HG03575 (cell line): ENCODE measurements at regions not wholly inside any gene's neighbourhood (a gene's known extent, or its start where the extent isn't known, plus 50 kb on each side); places are given as distances from the start of the nearest gene placed in this dataset.
"Not testable (repeated sequence)": the region's sequence is repeated elsewhere in the genome, so short reads cannot be mapped to it uniquely, and the experiment has no call there.

Experiments
- ATAC-seq: cut with Tn5 transposase; IDR thresholded peaks from one replicate; pipeline ENCODE4 v1.9.1; 2021; ENCODE audit not compliant: unreplicated experiment, insufficient number of reproducible peaks, low FRiP score; ENCODE audit errors: extremely low read depth

GRCh38 chr21:23886828-23887724, 1720.2 kb downstream of the MRPL39 start:
- no peak for ATAC-seq

- ATAC-seq = no peak
These were observed 1725.5 kb downstream of the MRPL39 start for GRCh38 chr21:23881783-23882182.

GRCh38 chr21:23876925-23877558, 1730.2 kb downstream of the MRPL39 start:
- ATAC-seq = no peak

- no peak for ATAC-seq
These were observed 1733.0 kb downstream of the MRPL39 start for GRCh38 chr21:23874271-23874670.

GRCh38 chr21:23861911-23862504, 1745.3 kb downstream of the MRPL39 start:
- no peak for ATAC-seq

GRCh38 chr21:23858878-23859277, 1748.4 kb downstream of the MRPL39 start:
- no peak for ATAC-seq

- no peak for ATAC-seq
These were observed 1753.4 kb downstream of the MRPL39 start for GRCh38 chr21:23853796-23854379.

- no peak for ATAC-seq
These were observed 1769.7 kb downstream of the MRPL39 start for GRCh38 chr21:23837564-23837963.

- ATAC-seq = no peak
These were observed 1784.5 kb downstream of the MRPL39 start for GRCh38 chr21:23822760-23823159.

GRCh38 chr21:23817337-23817736, 1789.9 kb downstream of the MRPL39 start:
- ATAC-seq = no peak

GRCh38 chr21:23812485-23812884, 1794.8 kb downstream of the MRPL39 start:
- no peak for ATAC-seq

- ATAC-seq = no peak
These were observed 1795.5 kb downstream of the MRPL39 start for GRCh38 chr21:23811805-23812204.

GRCh38 chr21:23809573-23809972, 1797.7 kb downstream of the MRPL39 start:
- ATAC-seq = no peak

GRCh38 chr21:23806966-23807548, 1800.2 kb downstream of the MRPL39 start:
- not testable (repeated sequence) for ATAC-seq

GRCh38 chr21:23804866-23805265, 1802.4 kb downstream of the MRPL39 start:
- no peak for ATAC-seq

- ATAC-seq = no peak
These were observed 1806.0 kb downstream of the MRPL39 start for GRCh38 chr21:23801292-23801691.

GRCh38 chr21:23799376-23799775, 1807.9 kb downstream of the MRPL39 start:
- ATAC-seq = no peak

- no peak for ATAC-seq
These were observed 1815.0 kb downstream of the MRPL39 start for GRCh38 chr21:23792300-23792699.

- ATAC-seq = no peak
These were observed 1817.4 kb downstream of the MRPL39 start for GRCh38 chr21:23789864-23790263.
